Transverse colon (tissue), 4 donors: ENCODE measurements at regions not wholly inside any gene's neighbourhood (a gene's known extent, or its start where the extent isn't known, plus 50 kb on each side); places are given as distances from the start of the nearest gene placed in this dataset.

ENCODE experiments used
- DNase-seq: peaks from one replicate; pipeline ENCODE4 v3.0.0-alpha.2; 2019
- H3K27ac ChIP-seq, 4 donors: fragments of 200-600 bp; sonication (generic); 2 replicates each; pipeline ENCODE4 v1.5.1; 2016 to 2018; ENCODE audit warnings: inconsistent platforms in 4 of 4
- H3K27me3 ChIP-seq: fragments of 200-600 bp; sonication (generic); 2 replicates; pipeline ENCODE4 v1.5.1; 2017; ENCODE audit warnings: inconsistent platforms
- H3K36me3 ChIP-seq, 4 donors: fragments of 200-600 bp; sonication (generic); 2 replicates each; pipeline ENCODE4 v1.5.1; 2017 to 2019; ENCODE audit warnings: inconsistent platforms in 4 of 4
- H3K4me1 ChIP-seq, 4 donors: fragments of 200-600 bp; sonication (generic); 2 replicates each; pipeline ENCODE4 v1.5.1; 2017 to 2020; ENCODE audit warnings: inconsistent platforms in 4 of 4
- H3K4me3 ChIP-seq, 4 donors: fragments of 200-600 bp; sonication (generic); 1 replicate in 1 of 4; 2 replicates in 3 of 4; pipeline versions ENCODE4 v1.5.1 to v1.6.1; 2017 to 2019; ENCODE audit warnings: inconsistent platforms in 4 of 4
- H3K9me3 ChIP-seq, 2 donors: fragments of 200-600 bp; sonication (generic); 2 replicates each; pipeline ENCODE4 v1.5.1; 2017 to 2019; ENCODE audit warnings: inconsistent platforms in 2 of 2
- EP300 ChIP-seq: sonication (generic); formaldehyde crosslinking; IDR thresholded peaks from one replicate; pipeline ENCODE4 v1.6.1; 2017; ENCODE audit warnings: antibody characterized with exemption, low read depth
- POLR2A ChIP-seq: fragments of 450-650 bp; IDR thresholded peaks from one replicate; pipeline ENCODE4 v1.6.1; 2016; ENCODE audit warnings: antibody characterized with exemption, mild to moderate bottlenecking, moderate library complexity
- POLR2AphosphoS5 ChIP-seq, 3 donors: sonication (generic); formaldehyde crosslinking; IDR thresholded peaks; one replicate each; pipeline ENCODE4 v1.6.1; 2016; ENCODE audit warnings: antibody characterized with exemption in 3 of 3
- WGBS, 2 donors: methylation state at CpG; one replicate each; pipeline ENCODE4 v1.1.5; 2018; ENCODE audit warnings: low coverage in 1 of 2; 5-methylcytosine and 5-hydroxymethylcytosine counted together
- in situ Hi-C, 4 donors: fragments of 200-750 bp; cut with MboI; loops; one replicate each; pipeline versions ENCODE4 v1.15.0 to v1.15.1; 2017; ENCODE audit warnings: low sequenced_read_pairs in 3 of 4, low pct_ligation_motif_present in 1 of 4, low pct_unique_long_range_greater_than_20kb in 1 of 4
- intact Hi-C: fragments of 100-400 bp; cut with DNase I; formaldehyde crosslinking; loops from one replicate; pipeline ENCODE4 v1.15.1; 2023; ENCODE audit warnings: low total_unique reads
- TF ChIP-seq, protein P1 (sequence below), 5 experiments: fragments of 200-600 bp in 3 of 5; fragments of 450-650 bp in 2 of 5; sonication (generic) in 3 of 5; IDR thresholded peaks; 1 replicate in 2 of 5; 2 replicates in 3 of 5; pipeline ENCODE4 v1.5.1; 2016 to 2017; ENCODE audit warnings: antibody characterized with exemption in 5 of 5, inconsistent platforms in 3 of 5, mild to moderate bottlenecking in 2 of 5, moderate library complexity in 1 of 5

DNA sequence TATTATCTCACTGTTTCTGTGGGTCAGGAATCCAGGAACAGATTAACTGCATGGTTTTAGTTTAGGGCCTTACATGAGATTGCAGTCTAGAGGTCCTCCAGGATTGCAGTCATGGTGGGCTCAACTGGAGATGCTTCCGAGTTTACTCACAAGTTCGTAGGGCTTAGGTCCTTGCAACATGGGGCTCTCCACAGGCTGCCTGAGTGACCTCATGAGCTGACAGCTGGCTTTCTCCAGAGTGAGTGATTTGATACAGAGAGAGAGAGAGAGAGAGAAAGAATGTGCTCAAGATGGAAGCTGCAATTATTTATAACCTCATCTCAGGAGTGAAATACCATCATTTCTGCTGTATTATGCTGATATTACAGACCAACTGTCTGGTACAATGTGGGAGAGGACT, 168.9 kb downstream of the GPAT3 start:
- TF ChIP-seq, protein P1, sequence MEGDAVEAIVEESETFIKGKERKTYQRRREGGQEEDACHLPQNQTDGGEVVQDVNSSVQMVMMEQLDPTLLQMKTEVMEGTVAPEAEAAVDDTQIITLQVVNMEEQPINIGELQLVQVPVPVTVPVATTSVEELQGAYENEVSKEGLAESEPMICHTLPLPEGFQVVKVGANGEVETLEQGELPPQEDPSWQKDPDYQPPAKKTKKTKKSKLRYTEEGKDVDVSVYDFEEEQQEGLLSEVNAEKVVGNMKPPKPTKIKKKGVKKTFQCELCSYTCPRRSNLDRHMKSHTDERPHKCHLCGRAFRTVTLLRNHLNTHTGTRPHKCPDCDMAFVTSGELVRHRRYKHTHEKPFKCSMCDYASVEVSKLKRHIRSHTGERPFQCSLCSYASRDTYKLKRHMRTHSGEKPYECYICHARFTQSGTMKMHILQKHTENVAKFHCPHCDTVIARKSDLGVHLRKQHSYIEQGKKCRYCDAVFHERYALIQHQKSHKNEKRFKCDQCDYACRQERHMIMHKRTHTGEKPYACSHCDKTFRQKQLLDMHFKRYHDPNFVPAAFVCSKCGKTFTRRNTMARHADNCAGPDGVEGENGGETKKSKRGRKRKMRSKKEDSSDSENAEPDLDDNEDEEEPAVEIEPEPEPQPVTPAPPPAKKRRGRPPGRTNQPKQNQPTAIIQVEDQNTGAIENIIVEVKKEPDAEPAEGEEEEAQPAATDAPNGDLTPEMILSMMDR (IDR thresholded peaks at IDR 0.05): no peak
- TF ChIP-seq POLR2AphosphoS5 (IDR thresholded peaks at IDR 0.05) (no peak), EP300 (no peak), POLR2A (no peak)
- in situ Hi-C loops (no loop called here), intact Hi-C loops (no loop called here)
- 74% methylated on average over 2 of the region's 2 CpGs; no CpG with 5 or more reads in 1 of the 2 donors for WGBS, 2 donors
- H3K4me1 ChIP-seq: no peaks in the 10 kb centered on the region
- no peaks in the 10 kb centered on the region for H3K27me3 ChIP-seq
- no peak for DNase-seq
- H3K9me3 ChIP-seq: peaks cover 8 to 11% of the 10 kb centered on the region in 2 donors
- H3K27ac ChIP-seq: no peak overlapping the region
- no peak overlapping the region for H3K4me3 ChIP-seq
- H3K36me3 ChIP-seq: no peaks in the 10 kb centered on the region

DNA sequence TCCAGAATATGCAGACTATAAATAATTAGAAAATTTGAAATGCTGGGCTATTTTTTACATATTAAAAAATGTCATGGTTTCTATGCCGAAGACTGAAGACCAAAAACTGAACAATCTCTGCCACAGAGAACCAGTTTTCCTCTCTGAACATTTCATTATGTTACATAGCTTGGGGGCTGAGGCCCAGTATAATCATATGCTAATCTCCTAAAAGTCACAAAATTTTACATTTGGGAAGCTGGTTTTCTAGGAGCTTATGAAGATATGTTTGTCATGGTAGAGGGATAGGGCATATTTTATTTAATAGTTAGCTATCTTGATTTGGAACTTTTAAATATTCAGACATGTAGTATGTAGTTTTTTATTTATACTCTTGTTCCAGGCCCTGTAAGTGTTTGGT, 167.8 kb downstream of the GPAT3 start:
- Histone ChIP-seq H3K27ac (no peak overlapping the region), H3K9me3 (peaks cover 8 to 11% of the 10 kb centered on the region in 2 donors), H3K36me3 (no peaks in the 10 kb centered on the region), H3K27me3 (no peaks in the 10 kb centered on the region), H3K4me1 (no peaks in the 10 kb centered on the region), H3K4me3 (no peak overlapping the region)
- intact Hi-C loops (no loop called here), in situ Hi-C loops (no loop called here)
- DNase-seq: no peak
- no peak for TF ChIP-seq POLR2A
- no peak for TF ChIP-seq EP300
- TF ChIP-seq, protein P1 (IDR thresholded peaks at IDR 0.05): no peak
- no peak for TF ChIP-seq POLR2AphosphoS5 (IDR thresholded peaks at IDR 0.05)
- 83 to 84% methylated on average over 1 of the region's 1 CpG for WGBS, 2 donors

DNA sequence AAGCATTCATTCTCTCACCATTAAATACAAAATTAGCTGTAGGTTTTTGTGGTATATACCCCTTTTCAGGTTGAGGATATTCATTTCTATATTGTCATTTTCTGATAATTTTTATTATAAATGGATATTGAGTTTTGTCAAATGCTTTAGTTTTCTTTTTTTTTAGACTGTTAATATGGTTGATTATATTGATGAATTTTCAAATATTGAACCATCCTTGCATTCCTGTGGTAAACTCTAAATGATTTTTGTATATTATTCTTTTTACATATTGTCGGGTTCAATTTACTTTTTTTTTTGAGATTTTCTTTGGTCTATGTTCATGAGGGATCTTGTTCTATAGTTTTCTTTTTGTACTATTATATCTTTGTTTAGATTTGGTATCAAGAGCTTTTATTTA, 165.1 kb downstream of the GPAT3 start:
- Histone ChIP-seq H3K9me3 (peaks cover 8 to 11% of the 10 kb centered on the region in 2 donors), H3K4me1 (no peaks in the 10 kb centered on the region), H3K36me3 (no peaks in the 10 kb centered on the region), H3K27ac (no peak overlapping the region), H3K4me3 (no peak overlapping the region), H3K27me3 (no peaks in the 10 kb centered on the region)
- intact Hi-C loops: no loop called here
- DNase-seq: no peak
- 98 to 100% methylated on average over 1 of the region's 1 CpG for WGBS, 2 donors
- TF ChIP-seq POLR2A (no peak), POLR2AphosphoS5 (IDR thresholded peaks at IDR 0.05) (no peak), EP300 (no peak)
- TF ChIP-seq, protein P1 (IDR thresholded peaks at IDR 0.05): no peak
- in situ Hi-C loops: no loop called here

DNA sequence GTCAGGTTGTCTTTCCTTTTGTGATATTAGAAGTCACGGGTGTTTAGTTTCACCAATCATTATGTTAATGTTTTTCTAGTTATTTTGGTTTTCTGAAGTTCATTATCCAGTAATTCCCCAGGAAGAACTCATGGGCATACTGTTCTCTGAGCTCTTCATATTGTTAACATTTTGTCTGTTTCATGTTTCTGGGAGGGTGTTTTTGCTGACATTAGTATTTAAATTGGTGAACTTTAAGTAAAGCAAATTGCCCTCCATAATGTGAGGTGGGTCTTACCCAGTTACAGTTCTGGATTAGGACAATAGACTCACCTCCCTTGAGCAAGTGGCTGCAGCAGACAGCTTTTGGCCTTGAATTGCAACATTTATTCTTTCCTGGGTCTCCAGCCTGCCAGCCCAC, 163.4 kb downstream of the GPAT3 start:
- DNase-seq: no peak
- peaks cover 8 to 11% of the 10 kb centered on the region in 2 donors for H3K9me3 ChIP-seq
- H3K27ac ChIP-seq: no peak overlapping the region
- 81 to 100% methylated on average over 1 of the region's 1 CpG for WGBS, 2 donors
- no peak overlapping the region for H3K4me3 ChIP-seq
- H3K4me1 ChIP-seq: no peaks in the 10 kb centered on the region
- in situ Hi-C loops (no loop called here), intact Hi-C loops (no loop called here)
- H3K36me3 ChIP-seq: no peaks in the 10 kb centered on the region
- no peak for TF ChIP-seq POLR2AphosphoS5 (IDR thresholded peaks at IDR 0.05)
- no peak for TF ChIP-seq EP300
- H3K27me3 ChIP-seq: no peaks in the 10 kb centered on the region

DNA sequence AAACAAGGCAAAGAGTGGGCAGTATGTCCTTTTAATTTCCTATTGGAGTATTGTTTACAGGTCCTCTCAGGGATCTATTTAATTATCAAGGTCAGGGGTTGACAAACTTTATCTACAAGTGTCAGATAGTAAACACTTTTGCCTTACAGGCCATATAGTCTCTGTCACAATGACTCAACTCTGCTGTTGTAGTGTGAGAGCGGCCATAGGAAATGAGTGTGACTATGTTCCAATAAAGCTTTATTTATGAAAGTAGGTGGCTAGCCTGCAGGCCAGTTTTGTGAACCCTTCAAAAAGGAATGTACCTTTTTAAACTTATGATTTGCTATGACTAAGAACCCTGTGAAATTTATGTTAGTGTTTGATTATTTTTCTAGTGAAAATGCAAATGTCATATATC, 156.1 kb downstream of the GPAT3 start:
- intact Hi-C loops: no loop called here
- no peaks in the 10 kb centered on the region for H3K27me3 ChIP-seq
- 59 to 100% methylated on average over 1 of the region's 1 CpG for WGBS, 2 donors
- TF ChIP-seq POLR2AphosphoS5 (IDR thresholded peaks at IDR 0.05) (no peak), POLR2A (no peak), EP300 (no peak)
- TF ChIP-seq, protein P1 (IDR thresholded peaks at IDR 0.05): no peak
- in situ Hi-C loops: no loop called here
- H3K4me3 ChIP-seq: no peak overlapping the region
- H3K4me1 ChIP-seq: no peaks in the 10 kb centered on the region
- no peaks in the 10 kb centered on the region for H3K36me3 ChIP-seq
- DNase-seq: no peak
- no peak overlapping the region for H3K27ac ChIP-seq
- H3K9me3 ChIP-seq: no peaks in the 10 kb centered on the region
